GM23338 (cell line): ENCODE measurements at regions not wholly inside any gene's neighbourhood (a gene's known extent, or its start where the extent isn't known, plus 50 kb on each side); places are given as distances from the start of the nearest gene placed in this dataset.

ENCODE experiments used
- ATAC-seq: fragments of 200-7000 bp; cut with Tn5 transposase; 3 replicates; pipeline ENCODE4 v1.9.1; 2020
- DNase-seq: peaks from one replicate; pipeline ENCODE4 v3.0.0-alpha.2; 2015; ENCODE audit warnings: low spot score
- H2AFZ ChIP-seq: fragments of 200-600 bp; sonication (generic); 2 replicates; pipeline ENCODE4 v1.8.0; 2016; ENCODE audit warnings: antibody characterized with exemption, mild to moderate bottlenecking, moderate library complexity
- H3F3A ChIP-seq: fragments of 200-600 bp; sonication (generic); replicated peaks from 2 replicates; pipeline ENCODE4 v1.8.0; 2017; ENCODE audit warnings: antibody characterized with exemption, mixed run types, low read depth
- H3K27ac ChIP-seq: fragments of 200-600 bp; sonication (generic); 2 replicates; pipeline ENCODE4 v1.6.1; 2016; ENCODE audit warnings: low read depth
- H3K27me3 ChIP-seq: fragments of 200-600 bp; sonication (generic); 2 replicates; pipeline ENCODE4 v1.8.0; 2016; ENCODE audit warnings: mild to moderate bottlenecking, mixed run types, moderate library complexity; ENCODE audit not compliant: insufficient read depth
- H3K36me3 ChIP-seq: fragments of 200-600 bp; sonication (generic); 2 replicates; pipeline ENCODE4 v1.8.0; 2016; ENCODE audit warnings: mild to moderate bottlenecking; ENCODE audit not compliant: insufficient read depth
- H3K4me1 ChIP-seq: fragments of 200-600 bp; sonication (generic); 2 replicates; pipeline ENCODE4 v1.8.0; 2016; ENCODE audit warnings: mild to moderate bottlenecking, moderate library complexity; ENCODE audit not compliant: insufficient read depth
- H3K4me2 ChIP-seq: fragments of 200-600 bp; sonication (generic); 2 replicates; pipeline ENCODE4 v1.7.1; 2017; ENCODE audit warnings: mixed run types
- H3K4me3 ChIP-seq: fragments of 200-600 bp; sonication (generic); 2 replicates; pipeline ENCODE4 v1.6.1; 2016; ENCODE audit warnings: mixed run types
- H3K79me2 ChIP-seq: fragments of 200-600 bp; sonication (generic); replicated peaks from 2 replicates; pipeline ENCODE4 v1.8.0; 2017; ENCODE audit warnings: mild to moderate bottlenecking; ENCODE audit not compliant: insufficient read depth
- H3K9me2 ChIP-seq: fragments of 200-600 bp; sonication (generic); 2 replicates; pipeline ENCODE4 v1.8.0; 2017; ENCODE audit not compliant: insufficient read depth
- H4K20me1 ChIP-seq: fragments of 200-600 bp; sonication (generic); replicated peaks from 2 replicates; pipeline ENCODE4 v1.8.0; 2017; ENCODE audit warnings: mild to moderate bottlenecking; ENCODE audit not compliant: insufficient read depth
- H3K27ac Mint-ChIP-seq: 2 replicates; pipeline ENCODE4 v1.8.0; 2020; ENCODE audit warnings: inconsistent platforms, mild to moderate bottlenecking, moderate library complexity, mixed read lengths
- H3K27me3 Mint-ChIP-seq: 3 replicates; pipeline ENCODE4 v1.8.0; 2022; ENCODE audit warnings: low read depth, mild to moderate bottlenecking, moderate library complexity, mixed read lengths, inconsistent platforms; ENCODE audit not compliant: insufficient read depth, poor library complexity
- H3K36me3 Mint-ChIP-seq: 3 replicates; pipeline ENCODE4 v1.8.0; 2021; ENCODE audit warnings: low read depth, mild to moderate bottlenecking, inconsistent platforms, moderate library complexity, mixed read lengths
- H3K4me1 Mint-ChIP-seq: 3 replicates; pipeline ENCODE4 v1.8.0; 2020; ENCODE audit warnings: mild to moderate bottlenecking, inconsistent platforms, mixed read lengths
- H3K4me3 Mint-ChIP-seq: 3 replicates; pipeline ENCODE4 v1.8.0; 2021; ENCODE audit warnings: moderate library complexity, mild to moderate bottlenecking, inconsistent platforms, mixed read lengths
- H3K9me3 Mint-ChIP-seq: 3 replicates; pipeline ENCODE4 v1.8.0; 2020; ENCODE audit warnings: moderate library complexity, mild to moderate bottlenecking, inconsistent platforms, mixed read lengths
- CREB1 ChIP-seq: fragments of 250-450 bp; sonication (Bioruptor Pico); IDR thresholded peaks from 2 replicates; pipeline ENCODE4 v1.5.0; 2020; ENCODE audit warnings: low read depth, mild to moderate bottlenecking, moderate library complexity
- EZH2 ChIP-seq: fragments of 200-600 bp; sonication (generic); IDR thresholded peaks from one replicate; pipeline ENCODE4 v1.8.0; 2017; ENCODE audit warnings: antibody characterized with exemption, mild to moderate bottlenecking, low read depth; ENCODE audit not compliant: unreplicated experiment
- EZH2phosphoT487 ChIP-seq: fragments of 200-600 bp; sonication (generic); IDR thresholded peaks from one replicate; pipeline ENCODE4 v1.8.1; 2018; ENCODE audit warnings: antibody characterized with exemption; ENCODE audit not compliant: unreplicated experiment
- JUNB ChIP-seq: IDR thresholded peaks from one replicate; pipeline ENCODE4 v1.6.1; 2016; ENCODE audit warnings: antibody characterized with exemption; ENCODE audit not compliant: unreplicated experiment
- NANOG ChIP-seq: IDR thresholded peaks from 2 replicates; pipeline ENCODE4 v1.6.1; 2016; ENCODE audit warnings: antibody characterized with exemption, borderline replicate concordance
- POLR2AphosphoS5 ChIP-seq: IDR thresholded peaks from 2 replicates; pipeline ENCODE4 v1.6.1; 2016; ENCODE audit warnings: antibody characterized with exemption, low read depth
- STAT1 ChIP-seq: IDR thresholded peaks from one replicate; pipeline ENCODE4 v1.6.1; 2016; ENCODE audit warnings: antibody characterized with exemption; ENCODE audit not compliant: unreplicated experiment
- ZNF114 ChIP-seq: fragments of 250-450 bp; sonication (Bioruptor Pico); IDR thresholded peaks from 2 replicates; pipeline ENCODE4 v1.5.0; 2020; ENCODE audit warnings: mild to moderate bottlenecking, moderate library complexity
- ZNF331 ChIP-seq: fragments of 250-450 bp; sonication (Bioruptor Pico); IDR thresholded peaks from 2 replicates; pipeline ENCODE4 v1.5.0; 2020; ENCODE audit warnings: low read depth, mild to moderate bottlenecking, moderate library complexity
- TF ChIP-seq, protein P1 (sequence below), 2 experiments: fragments of 200-600 bp in 1 of 2; sonication (generic) in 1 of 2; conservative IDR thresholded peaks; 2 replicates each; pipeline versions ENCODE4 v1.5.1 to v1.6.1; 2016 to 2017; ENCODE audit warnings: antibody characterized with exemption in 2 of 2, low read depth in 2 of 2, mild to moderate bottlenecking in 2 of 2, moderate library complexity in 1 of 2
- TF ChIP-seq, protein P2 (sequence below): IDR thresholded peaks from 2 replicates; pipeline ENCODE4 v1.6.1; 2016; ENCODE audit warnings: antibody characterized with exemption
- TF ChIP-seq, protein P3 (sequence below): IDR thresholded peaks from one replicate; pipeline ENCODE4 v1.6.1; 2018; ENCODE audit warnings: antibody characterized with exemption; ENCODE audit not compliant: unreplicated experiment
- TF ChIP-seq, protein P4 (sequence below): fragments of 250-450 bp; sonication (Bioruptor Pico); IDR thresholded peaks from 2 replicates; pipeline ENCODE4 v1.5.0; 2020; ENCODE audit warnings: mild to moderate bottlenecking, moderate library complexity

DNA sequence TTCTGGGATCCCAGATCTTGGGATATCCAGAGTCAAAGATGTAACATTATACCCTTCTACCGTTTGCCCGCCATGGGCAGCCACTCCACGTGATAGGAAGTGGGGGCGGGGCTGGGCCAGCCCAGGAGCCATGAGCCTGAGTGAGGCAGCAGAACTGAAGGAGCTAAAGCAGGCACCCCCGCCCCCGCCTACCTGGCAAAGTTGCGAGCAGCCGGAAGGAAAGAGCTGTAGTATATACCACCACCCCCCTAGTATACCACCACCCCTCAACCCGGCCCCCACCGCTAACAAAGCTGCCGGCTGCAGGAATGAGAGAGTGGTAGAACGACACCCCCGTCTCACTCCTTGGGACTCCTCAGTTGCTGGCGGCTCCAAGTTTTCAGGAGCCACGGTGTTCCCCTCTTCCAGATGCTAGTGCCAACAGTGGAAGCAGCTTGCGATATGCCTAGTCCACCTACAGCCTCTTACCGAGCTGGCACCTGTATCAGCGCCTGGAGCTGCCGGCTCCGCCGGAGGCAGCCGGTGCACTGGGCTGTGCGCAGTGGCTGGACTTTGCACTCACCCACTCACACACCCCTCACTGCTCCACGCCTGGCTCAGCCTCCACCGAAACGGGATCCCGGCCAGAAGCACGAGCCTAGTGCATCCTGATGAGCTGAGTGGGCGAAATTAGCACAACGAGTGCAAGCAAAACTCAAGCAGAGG, 230.7 kb upstream of the PRR20A start:
- no peaks in the 10 kb centered on the region for H3K9me2 ChIP-seq
- ATAC-seq (no peak), DNase-seq (no peak)
- no peak overlapping the region for H3K27ac ChIP-seq
- H4K20me1 ChIP-seq = no peaks in the 10 kb centered on the region
- H2AFZ ChIP-seq = no peak overlapping the region
- no peaks in the 10 kb centered on the region for H3K27me3 ChIP-seq
- H3K4me1 ChIP-seq = no peaks in the 10 kb centered on the region
- no peak overlapping the region for H3K27ac Mint-ChIP-seq
- no peaks in the 10 kb centered on the region for H3K79me2 ChIP-seq
- peaks cover 12% of the 10 kb centered on the region for H3K9me3 Mint-ChIP-seq
- H3K4me3 ChIP-seq = no peak overlapping the region
- no peaks in the 10 kb centered on the region; the same call in 1 of the 3 replicates for H3K4me1 Mint-ChIP-seq
- H3K4me2 ChIP-seq = no peak overlapping the region
- H3K36me3 ChIP-seq = no peaks in the 10 kb centered on the region
- no peaks in the 10 kb centered on the region for H3K27me3 Mint-ChIP-seq
- H3K4me3 Mint-ChIP-seq = no peak overlapping the region
- H3K36me3 Mint-ChIP-seq = peaks cover 2% of the 10 kb centered on the region; the same call in 2 of the 3 replicates
- TF ChIP-seq, protein P1, sequence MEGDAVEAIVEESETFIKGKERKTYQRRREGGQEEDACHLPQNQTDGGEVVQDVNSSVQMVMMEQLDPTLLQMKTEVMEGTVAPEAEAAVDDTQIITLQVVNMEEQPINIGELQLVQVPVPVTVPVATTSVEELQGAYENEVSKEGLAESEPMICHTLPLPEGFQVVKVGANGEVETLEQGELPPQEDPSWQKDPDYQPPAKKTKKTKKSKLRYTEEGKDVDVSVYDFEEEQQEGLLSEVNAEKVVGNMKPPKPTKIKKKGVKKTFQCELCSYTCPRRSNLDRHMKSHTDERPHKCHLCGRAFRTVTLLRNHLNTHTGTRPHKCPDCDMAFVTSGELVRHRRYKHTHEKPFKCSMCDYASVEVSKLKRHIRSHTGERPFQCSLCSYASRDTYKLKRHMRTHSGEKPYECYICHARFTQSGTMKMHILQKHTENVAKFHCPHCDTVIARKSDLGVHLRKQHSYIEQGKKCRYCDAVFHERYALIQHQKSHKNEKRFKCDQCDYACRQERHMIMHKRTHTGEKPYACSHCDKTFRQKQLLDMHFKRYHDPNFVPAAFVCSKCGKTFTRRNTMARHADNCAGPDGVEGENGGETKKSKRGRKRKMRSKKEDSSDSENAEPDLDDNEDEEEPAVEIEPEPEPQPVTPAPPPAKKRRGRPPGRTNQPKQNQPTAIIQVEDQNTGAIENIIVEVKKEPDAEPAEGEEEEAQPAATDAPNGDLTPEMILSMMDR (conservative IDR thresholded peaks at IDR 0.05; ENCODE audit: low read depth in 2 of 2) = no peak
- TF ChIP-seq, protein P2, sequence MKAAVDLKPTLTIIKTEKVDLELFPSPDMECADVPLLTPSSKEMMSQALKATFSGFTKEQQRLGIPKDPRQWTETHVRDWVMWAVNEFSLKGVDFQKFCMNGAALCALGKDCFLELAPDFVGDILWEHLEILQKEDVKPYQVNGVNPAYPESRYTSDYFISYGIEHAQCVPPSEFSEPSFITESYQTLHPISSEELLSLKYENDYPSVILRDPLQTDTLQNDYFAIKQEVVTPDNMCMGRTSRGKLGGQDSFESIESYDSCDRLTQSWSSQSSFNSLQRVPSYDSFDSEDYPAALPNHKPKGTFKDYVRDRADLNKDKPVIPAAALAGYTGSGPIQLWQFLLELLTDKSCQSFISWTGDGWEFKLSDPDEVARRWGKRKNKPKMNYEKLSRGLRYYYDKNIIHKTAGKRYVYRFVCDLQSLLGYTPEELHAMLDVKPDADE = no peak
- TF ChIP-seq, protein P3, sequence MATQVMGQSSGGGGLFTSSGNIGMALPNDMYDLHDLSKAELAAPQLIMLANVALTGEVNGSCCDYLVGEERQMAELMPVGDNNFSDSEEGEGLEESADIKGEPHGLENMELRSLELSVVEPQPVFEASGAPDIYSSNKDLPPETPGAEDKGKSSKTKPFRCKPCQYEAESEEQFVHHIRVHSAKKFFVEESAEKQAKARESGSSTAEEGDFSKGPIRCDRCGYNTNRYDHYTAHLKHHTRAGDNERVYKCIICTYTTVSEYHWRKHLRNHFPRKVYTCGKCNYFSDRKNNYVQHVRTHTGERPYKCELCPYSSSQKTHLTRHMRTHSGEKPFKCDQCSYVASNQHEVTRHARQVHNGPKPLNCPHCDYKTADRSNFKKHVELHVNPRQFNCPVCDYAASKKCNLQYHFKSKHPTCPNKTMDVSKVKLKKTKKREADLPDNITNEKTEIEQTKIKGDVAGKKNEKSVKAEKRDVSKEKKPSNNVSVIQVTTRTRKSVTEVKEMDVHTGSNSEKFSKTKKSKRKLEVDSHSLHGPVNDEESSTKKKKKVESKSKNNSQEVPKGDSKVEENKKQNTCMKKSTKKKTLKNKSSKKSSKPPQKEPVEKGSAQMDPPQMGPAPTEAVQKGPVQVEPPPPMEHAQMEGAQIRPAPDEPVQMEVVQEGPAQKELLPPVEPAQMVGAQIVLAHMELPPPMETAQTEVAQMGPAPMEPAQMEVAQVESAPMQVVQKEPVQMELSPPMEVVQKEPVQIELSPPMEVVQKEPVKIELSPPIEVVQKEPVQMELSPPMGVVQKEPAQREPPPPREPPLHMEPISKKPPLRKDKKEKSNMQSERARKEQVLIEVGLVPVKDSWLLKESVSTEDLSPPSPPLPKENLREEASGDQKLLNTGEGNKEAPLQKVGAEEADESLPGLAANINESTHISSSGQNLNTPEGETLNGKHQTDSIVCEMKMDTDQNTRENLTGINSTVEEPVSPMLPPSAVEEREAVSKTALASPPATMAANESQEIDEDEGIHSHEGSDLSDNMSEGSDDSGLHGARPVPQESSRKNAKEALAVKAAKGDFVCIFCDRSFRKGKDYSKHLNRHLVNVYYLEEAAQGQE = no peak
- no peak for TF ChIP-seq EZH2
- TF ChIP-seq EZH2phosphoT487 = no peak
- no peak for TF ChIP-seq NANOG
- no peak for TF ChIP-seq STAT1
- no peak for TF ChIP-seq ZNF331 (CRISPR knock-in tag)
- TF ChIP-seq POLR2AphosphoS5 = no peak
- TF ChIP-seq JUNB = no peak
- TF ChIP-seq CREB1 (CRISPR knock-in tag) = no peak
- no peak for TF ChIP-seq ZNF114 (CRISPR knock-in tag)
- TF ChIP-seq, protein P4, sequence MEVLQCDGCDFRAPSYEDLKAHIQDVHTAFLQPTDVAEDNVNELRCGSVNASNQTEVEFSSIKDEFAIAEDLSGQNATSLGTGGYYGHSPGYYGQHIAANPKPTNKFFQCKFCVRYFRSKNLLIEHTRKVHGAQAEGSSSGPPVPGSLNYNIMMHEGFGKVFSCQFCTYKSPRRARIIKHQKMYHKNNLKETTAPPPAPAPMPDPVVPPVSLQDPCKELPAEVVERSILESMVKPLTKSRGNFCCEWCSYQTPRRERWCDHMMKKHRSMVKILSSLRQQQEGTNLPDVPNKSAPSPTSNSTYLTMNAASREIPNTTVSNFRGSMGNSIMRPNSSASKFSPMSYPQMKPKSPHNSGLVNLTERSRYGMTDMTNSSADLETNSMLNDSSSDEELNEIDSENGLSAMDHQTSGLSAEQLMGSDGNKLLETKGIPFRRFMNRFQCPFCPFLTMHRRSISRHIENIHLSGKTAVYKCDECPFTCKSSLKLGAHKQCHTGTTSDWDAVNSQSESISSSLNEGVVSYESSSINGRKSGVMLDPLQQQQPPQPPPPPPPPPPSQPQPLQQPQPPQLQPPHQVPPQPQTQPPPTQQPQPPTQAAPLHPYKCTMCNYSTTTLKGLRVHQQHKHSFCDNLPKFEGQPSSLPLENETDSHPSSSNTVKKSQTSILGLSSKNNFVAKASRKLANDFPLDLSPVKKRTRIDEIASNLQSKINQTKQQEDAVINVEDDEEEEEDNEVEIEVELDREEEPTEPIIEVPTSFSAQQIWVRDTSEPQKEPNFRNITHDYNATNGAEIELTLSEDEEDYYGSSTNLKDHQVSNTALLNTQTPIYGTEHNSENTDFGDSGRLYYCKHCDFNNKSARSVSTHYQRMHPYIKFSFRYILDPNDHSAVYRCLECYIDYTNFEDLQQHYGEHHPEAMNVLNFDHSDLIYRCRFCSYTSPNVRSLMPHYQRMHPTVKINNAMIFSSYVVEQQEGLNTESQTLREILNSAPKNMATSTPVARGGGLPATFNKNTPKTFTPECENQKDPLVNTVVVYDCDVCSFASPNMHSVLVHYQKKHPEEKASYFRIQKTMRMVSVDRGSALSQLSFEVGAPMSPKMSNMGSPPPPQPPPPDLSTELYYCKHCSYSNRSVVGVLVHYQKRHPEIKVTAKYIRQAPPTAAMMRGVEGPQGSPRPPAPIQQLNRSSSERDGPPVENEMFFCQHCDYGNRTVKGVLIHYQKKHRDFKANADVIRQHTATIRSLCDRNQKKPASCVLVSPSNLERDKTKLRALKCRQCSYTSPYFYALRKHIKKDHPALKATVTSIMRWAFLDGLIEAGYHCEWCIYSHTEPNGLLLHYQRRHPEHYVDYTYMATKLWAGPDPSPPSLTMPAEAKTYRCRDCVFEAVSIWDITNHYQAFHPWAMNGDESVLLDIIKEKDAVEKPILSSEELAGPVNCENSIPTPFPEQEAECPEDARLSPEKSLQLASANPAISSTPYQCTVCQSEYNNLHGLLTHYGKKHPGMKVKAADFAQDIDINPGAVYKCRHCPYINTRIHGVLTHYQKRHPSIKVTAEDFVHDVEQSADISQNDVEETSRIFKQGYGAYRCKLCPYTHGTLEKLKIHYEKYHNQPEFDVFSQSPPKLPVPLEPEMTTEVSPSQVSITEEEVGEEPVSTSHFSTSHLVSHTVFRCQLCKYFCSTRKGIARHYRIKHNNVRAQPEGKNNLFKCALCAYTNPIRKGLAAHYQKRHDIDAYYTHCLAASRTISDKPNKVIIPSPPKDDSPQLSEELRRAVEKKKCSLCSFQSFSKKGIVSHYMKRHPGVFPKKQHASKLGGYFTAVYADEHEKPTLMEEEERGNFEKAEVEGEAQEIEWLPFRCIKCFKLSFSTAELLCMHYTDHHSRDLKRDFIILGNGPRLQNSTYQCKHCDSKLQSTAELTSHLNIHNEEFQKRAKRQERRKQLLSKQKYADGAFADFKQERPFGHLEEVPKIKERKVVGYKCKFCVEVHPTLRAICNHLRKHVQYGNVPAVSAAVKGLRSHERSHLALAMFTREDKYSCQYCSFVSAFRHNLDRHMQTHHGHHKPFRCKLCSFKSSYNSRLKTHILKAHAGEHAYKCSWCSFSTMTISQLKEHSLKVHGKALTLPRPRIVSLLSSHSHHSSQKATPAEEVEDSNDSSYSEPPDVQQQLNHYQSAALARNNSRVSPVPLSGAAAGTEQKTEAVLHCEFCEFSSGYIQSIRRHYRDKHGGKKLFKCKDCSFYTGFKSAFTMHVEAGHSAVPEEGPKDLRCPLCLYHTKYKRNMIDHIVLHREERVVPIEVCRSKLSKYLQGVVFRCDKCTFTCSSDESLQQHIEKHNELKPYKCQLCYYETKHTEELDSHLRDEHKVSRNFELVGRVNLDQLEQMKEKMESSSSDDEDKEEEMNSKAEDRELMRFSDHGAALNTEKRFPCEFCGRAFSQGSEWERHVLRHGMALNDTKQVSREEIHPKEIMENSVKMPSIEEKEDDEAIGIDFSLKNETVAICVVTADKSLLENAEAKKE (CRISPR knock-in tag) = no peak
- no peaks in the 10 kb centered on the region for H3F3A ChIP-seq
